Astrocyte of the spinal cord (primary cell): ENCODE measurements at regions not wholly inside any gene's neighbourhood (a gene's known extent, or its start where the extent isn't known, plus 50 kb on each side); places are given as distances from the start of the nearest gene placed in this dataset.

Experiments
- DNase-seq: peaks from one replicate; pipeline ENCODE4 v3.0.0; 2011; ENCODE audit warnings: low read depth, low spot score
- H3K4me3 ChIP-seq: 2 replicates; pipeline ENCODE4 v1.5.1; 2011; ENCODE audit warnings: low read depth, mild to moderate bottlenecking, low read length, moderate library complexity
- CTCF ChIP-seq: IDR thresholded peaks from 2 replicates; pipeline ENCODE4 v1.5.1; 2012; ENCODE audit warnings: low read depth, mild to moderate bottlenecking, low read length, inconsistent platforms
- in situ Hi-C: cut with HindIII; loops from 2 replicates; pipeline ENCODE4 v1.10.0; 2017; ENCODE audit warnings: low sequenced_read_pairs

- DNase-seq: no peak
- no peak for TF ChIP-seq CTCF
- H3K4me3 ChIP-seq: no peak overlapping the region
- in situ Hi-C loops: no loop called here
Observed at GRCh38 chr16:51353055-51353454, 202.0 kb upstream of the SALL1 start.

GRCh38 chr16:51349626-51350025 is 198.6 kb upstream of the SALL1 start:
- no peak for TF ChIP-seq CTCF
- no peak overlapping the region for H3K4me3 ChIP-seq
- in situ Hi-C loops: no loop called here
- DNase-seq: no peak

- in situ Hi-C loops: no loop called here
- H3K4me3 ChIP-seq: no peak overlapping the region
- no peak for TF ChIP-seq CTCF
- DNase-seq: peak; percentile 57
Observed at GRCh38 chr16:51343411-51343810, 192.3 kb upstream of the SALL1 start.

GRCh38 chr16:51341204-51341603 is 190.1 kb upstream of the SALL1 start:
- TF ChIP-seq CTCF: no peak
- in situ Hi-C loops: no loop called here
- DNase-seq: no peak
- H3K4me3 ChIP-seq: no peak overlapping the region

GRCh38 chr16:51337662-51338061 is 186.6 kb upstream of the SALL1 start:
- in situ Hi-C loops: no loop called here
- peak; percentile 12 for TF ChIP-seq CTCF
- H3K4me3 ChIP-seq: no peak overlapping the region
- no peak for DNase-seq

- H3K4me3 ChIP-seq: no peak overlapping the region
- DNase-seq: no peak
- no peak for TF ChIP-seq CTCF
- in situ Hi-C loops: no loop called here
Observed at GRCh38 chr16:51328733-51329132, 177.7 kb upstream of the SALL1 start.

- no peak for TF ChIP-seq CTCF
- in situ Hi-C loops: no loop called here
- H3K4me3 ChIP-seq: no peak overlapping the region
- DNase-seq: peak; percentile 65
Observed at GRCh38 chr16:51327001-51327400, 175.9 kb upstream of the SALL1 start.
